IMR-90 (cell line): ENCODE measurements at regions not wholly inside any gene's neighbourhood (a gene's known extent, or its start where the extent isn't known, plus 50 kb on each side); places are given as distances from the start of the nearest gene placed in this dataset.

ENCODE experiments used
- ATAC-seq: fragments of 200-7000 bp; cut with Tn5 transposase; 2 replicates; pipeline ENCODE4 v1.9.1; 2020; ENCODE audit warnings: low read depth, mild to moderate bottlenecking, moderate library complexity
- BruUV-seq: library from RNA; stranded (reverse); fragments of 400-500 nt; replicated peaks from 2 replicates; lab custom pipeline; 2021; lab: Mats Ljungman, UMichigan
- CTCF ChIA-PET: fragments of 300-600 bp; formaldehyde crosslinking; extraction: SDS; loops from one replicate; lab custom pipeline; 2021; ENCODE audit warnings: antibody characterized with exemption; lab: Yijun Ruan, JAX
- POLR2A ChIA-PET: fragments of 300-600 bp; sonication (Branson Sonifier 250); formaldehyde crosslinking; loops from one replicate; lab custom pipeline; 2022; ENCODE audit warnings: antibody characterized with exemption; ENCODE audit not compliant: unreplicated experiment; lab: Charles Lee
- DNase-seq: peaks from one replicate; pipeline ENCODE4 v3.0.0; 2013
- H2AFZ ChIP-seq: replicated peaks from 2 replicates; pipeline ENCODE3; 2013; ENCODE audit warnings: low read length, mild to moderate bottlenecking; ENCODE audit not compliant: poor library complexity
- H2AK5ac ChIP-seq: 2 replicates; pipeline ENCODE4 v1.6.1; 2013; ENCODE audit warnings: low read depth, low read length, inconsistent platforms
- H2AK9ac ChIP-seq: replicated peaks from 2 replicates; pipeline ENCODE3; 2013; ENCODE audit warnings: mild to moderate bottlenecking, low read depth, low read length, moderate library complexity; ENCODE audit not compliant: poor library complexity
- H2BK120ac ChIP-seq: 2 replicates; pipeline ENCODE4 v1.6.1; 2013; ENCODE audit warnings: low read depth, low read length, inconsistent platforms
- H2BK15ac ChIP-seq: 3 replicates; pipeline ENCODE4 v1.6.1; 2013; ENCODE audit warnings: low read depth, low read length, inconsistent platforms
- H2BK20ac ChIP-seq: 2 replicates; pipeline ENCODE4 v1.6.1; 2013; ENCODE audit warnings: low read depth, mild to moderate bottlenecking, inconsistent platforms, low read length, moderate library complexity
- H2BK5ac ChIP-seq: 2 replicates; pipeline ENCODE4 v1.6.1; 2013; ENCODE audit warnings: mild to moderate bottlenecking, low read depth, low read length, inconsistent platforms; ENCODE audit not compliant: poor library complexity, severe bottlenecking
- H3K14ac ChIP-seq: replicated peaks from 2 replicates; pipeline ENCODE4 v1.6.1; 2013; ENCODE audit warnings: low read depth, low read length, inconsistent platforms
- H3K18ac ChIP-seq: 2 replicates; pipeline ENCODE4 v1.6.1; 2013; ENCODE audit warnings: low read depth, low read length, control low read depth
- H3K23ac ChIP-seq: 2 replicates; pipeline ENCODE4 v1.6.1; 2013; ENCODE audit warnings: low read depth, low read length, inconsistent platforms
- H3K27ac ChIP-seq: 2 replicates; pipeline ENCODE4 v1.5.1; 2013; ENCODE audit warnings: mild to moderate bottlenecking, control low read depth, low read length; ENCODE audit not compliant: insufficient read depth
- H3K27me3 ChIP-seq: 2 replicates; pipeline ENCODE4 v1.6.1; 2013; ENCODE audit warnings: low read length; ENCODE audit not compliant: control insufficient read depth, insufficient read depth
- H3K36me3 ChIP-seq: 2 replicates; pipeline ENCODE4 v1.6.1; 2013; ENCODE audit warnings: low read length, mixed read lengths; ENCODE audit not compliant: control insufficient read depth, insufficient read depth
- H3K4ac ChIP-seq: 2 replicates; pipeline ENCODE4 v1.6.1; 2013; ENCODE audit warnings: low read depth, low read length, inconsistent platforms
- H3K4me1 ChIP-seq: 2 replicates; pipeline ENCODE4 v1.6.1; 2013; ENCODE audit warnings: low read length, mixed read lengths; ENCODE audit not compliant: control insufficient read depth, insufficient read depth
- H3K4me2 ChIP-seq: 2 replicates; pipeline ENCODE4 v1.6.1; 2013; ENCODE audit warnings: low read depth, mild to moderate bottlenecking, control low read depth, low read length, moderate library complexity
- H3K4me3 ChIP-seq: 2 replicates; pipeline ENCODE4 v1.5.1; 2013; ENCODE audit warnings: low read depth, mild to moderate bottlenecking, control low read depth, low read length, moderate library complexity; ENCODE audit not compliant: insufficient read depth
- H3K56ac ChIP-seq: 2 replicates; pipeline ENCODE4 v1.6.1; 2013; ENCODE audit warnings: low read length, inconsistent platforms; ENCODE audit not compliant: insufficient read depth; ENCODE audit errors: extremely low read depth
- H3K79me1 ChIP-seq, 2 experiments: 2 replicates each; pipeline ENCODE4 v1.6.1; 2013; ENCODE audit warnings: low read length in 2 of 2, inconsistent platforms in 1 of 2, low read depth in 1 of 2
- H3K9ac ChIP-seq: 2 replicates; pipeline ENCODE4 v1.6.1; 2013; ENCODE audit warnings: low read depth, low read length, control low read depth
- H3K9me1 ChIP-seq: 2 replicates; pipeline ENCODE4 v1.6.1; 2013; ENCODE audit warnings: low read length, inconsistent platforms; ENCODE audit not compliant: insufficient read depth
- H3K9me3 ChIP-seq: 2 replicates; pipeline ENCODE4 v1.6.1; 2013; ENCODE audit warnings: low read length; ENCODE audit not compliant: control insufficient read depth, insufficient read depth
- H4K20me1 ChIP-seq: 2 replicates; pipeline ENCODE4 v1.6.1; 2013; ENCODE audit warnings: low read length, inconsistent platforms; ENCODE audit not compliant: insufficient read depth
- H4K5ac ChIP-seq: 2 replicates; pipeline ENCODE4 v1.6.1; 2013; ENCODE audit warnings: mild to moderate bottlenecking, low read depth, low read length, control low read depth
- H4K8ac ChIP-seq, 2 experiments: 2 replicates each; pipeline ENCODE4 v1.6.1; 2013; ENCODE audit warnings: low read depth in 2 of 2, low read length in 2 of 2, control low read depth in 1 of 2, inconsistent platforms in 1 of 2
- H4K91ac ChIP-seq: 2 replicates; pipeline ENCODE4 v1.6.1; 2013; ENCODE audit warnings: low read depth, low read length, inconsistent platforms; ENCODE audit not compliant: insufficient read depth
- BHLHE40 ChIP-seq: fragments of 150-350 bp; IDR thresholded peaks from 2 replicates; pipeline ENCODE4 v1.6.1; 2016; ENCODE audit warnings: mild to moderate bottlenecking, low read depth, low read length
- FOS ChIP-seq: fragments of 150-350 bp; IDR thresholded peaks from 2 replicates; pipeline ENCODE4 v1.6.1; 2016; ENCODE audit warnings: low read depth, low read length
- MAFK ChIP-seq: IDR thresholded peaks from 2 replicates; pipeline ENCODE4 v1.6.1; 2012; ENCODE audit warnings: low read depth, low read length, improper control_type of control experiment
- MXI1 ChIP-seq: IDR thresholded peaks from 2 replicates; pipeline ENCODE4 v1.6.1; 2012; ENCODE audit warnings: low read depth, mild to moderate bottlenecking, low read length, moderate library complexity, borderline replicate concordance
- NFE2L2 ChIP-seq: fragments of 150-350 bp; IDR thresholded peaks from 2 replicates; pipeline ENCODE4 v1.6.1; 2016; ENCODE audit warnings: low read depth, mild to moderate bottlenecking, low read length
- RAD21 ChIP-seq: IDR thresholded peaks from 2 replicates; pipeline ENCODE4 v1.6.1; 2012; ENCODE audit warnings: low read length, improper control_type of control experiment
- RCOR1 ChIP-seq: IDR thresholded peaks from 2 replicates; pipeline ENCODE4 v1.6.1; 2012; ENCODE audit warnings: mild to moderate bottlenecking, low read length, improper control_type of control experiment; ENCODE audit not compliant: insufficient replicate concordance
- RFX5 ChIP-seq: IDR thresholded peaks from 2 replicates; pipeline ENCODE4 v1.8.0; 2012; ENCODE audit warnings: low read depth, mild to moderate bottlenecking, low read length, moderate library complexity
- USF2 ChIP-seq: fragments of 150-350 bp; IDR thresholded peaks from 2 replicates; pipeline ENCODE4 v1.6.1; 2017; ENCODE audit warnings: mild to moderate bottlenecking, antibody characterized with exemption, low read length, low read depth
- WGBS, 2 experiments: methylation state at CpG; one replicate each; pipeline versions ENCODE4 v1.1.5 to v1.1.7; 2013; ENCODE audit warnings: missing lambda C conversion rate in 2 of 2; ENCODE audit not compliant: insufficient read length in 1 of 2; ENCODE audit errors: extremely low coverage in 2 of 2; 5-methylcytosine and 5-hydroxymethylcytosine counted together
- dilution Hi-C: fragments of 300-500 bp; cut with HindIII; formaldehyde crosslinking; loops from one replicate; pipeline ENCODE4 v1.14.3; 2018; ENCODE audit warnings: low sequenced_read_pairs; ENCODE audit not compliant: unreplicated experiment
- in situ Hi-C: fragments of 300-500 bp; cut with MboI; formaldehyde crosslinking; loops from 3 replicates; pipeline ENCODE4 v1.14.3; 2019; ENCODE audit warnings: low sequenced_read_pairs, inconsistent platforms, mixed read lengths
- intact Hi-C: fragments of 100-400 bp; cut with micrococcal nuclease; formaldehyde crosslinking; loops from 2 replicates; pipeline ENCODE4 v1.10.0; 2022
- TF ChIP-seq, protein P1 (sequence below): fragments of 150-350 bp; IDR thresholded peaks from 2 replicates; pipeline ENCODE4 v1.6.1; 2016; ENCODE audit warnings: low read depth, mild to moderate bottlenecking, low read length, moderate library complexity, borderline replicate concordance

- CTCF ChIA-PET: interaction anchor here (0.9 kb wide), 1 partner anchor 15 kb away, joined by 3 read pairs; no protein-coding TSS in a partner anchor
Observed at GRCh38 chr21:16022116-16022515, 292.3 kb downstream of the USP25 start.

More at GRCh38 chr21:16022116-16022515, 292.3 kb downstream of the USP25 start:
- Histone ChIP-seq H3K56ac (no peak overlapping the region), H3K18ac (no peak overlapping the region), H3K4ac (no peak overlapping the region), H2BK15ac (no peak overlapping the region), H3K36me3 (no peaks in the 10 kb centered on the region), H3K79me1 (no peaks in the 10 kb centered on the region), H3K4me1 (no peaks in the 10 kb centered on the region), H3K9ac (no peak overlapping the region), H3K23ac (no peak overlapping the region), H2BK5ac (no peak overlapping the region), H4K8ac (no peak overlapping the region), H2AFZ (no peak overlapping the region), H3K4me3 (no peak overlapping the region), H3K4me2 (no peak overlapping the region), H3K9me1 (no peaks in the 10 kb centered on the region), H3K14ac (no peak overlapping the region), H4K91ac (no peak overlapping the region), H2AK5ac (no peak overlapping the region), H2BK20ac (no peak overlapping the region), H2BK120ac (no peak overlapping the region), H4K5ac (no peak overlapping the region), H3K27me3 (no peaks in the 10 kb centered on the region), H4K20me1 (no peaks in the 10 kb centered on the region), H3K27ac (no peak overlapping the region), H2AK9ac (no peak overlapping the region), H3K9me3 (no peaks in the 10 kb centered on the region)
- POLR2A ChIA-PET: no interaction called here
- no TSS peak for BruUV-seq
- in situ Hi-C loops: no loop called here
- dilution Hi-C loops: no loop called here
- ATAC-seq: no peak
- WGBS, 2 experiments: 83% methylated on average over 2 of the region's 4 CpGs; no CpG with 5 or more reads in 1 of the 2 experiments
- TF ChIP-seq USF2: no peak
- no peak for TF ChIP-seq MXI1
- no peak for TF ChIP-seq RFX5
- TF ChIP-seq MAFK: no peak
- TF ChIP-seq, protein P1, sequence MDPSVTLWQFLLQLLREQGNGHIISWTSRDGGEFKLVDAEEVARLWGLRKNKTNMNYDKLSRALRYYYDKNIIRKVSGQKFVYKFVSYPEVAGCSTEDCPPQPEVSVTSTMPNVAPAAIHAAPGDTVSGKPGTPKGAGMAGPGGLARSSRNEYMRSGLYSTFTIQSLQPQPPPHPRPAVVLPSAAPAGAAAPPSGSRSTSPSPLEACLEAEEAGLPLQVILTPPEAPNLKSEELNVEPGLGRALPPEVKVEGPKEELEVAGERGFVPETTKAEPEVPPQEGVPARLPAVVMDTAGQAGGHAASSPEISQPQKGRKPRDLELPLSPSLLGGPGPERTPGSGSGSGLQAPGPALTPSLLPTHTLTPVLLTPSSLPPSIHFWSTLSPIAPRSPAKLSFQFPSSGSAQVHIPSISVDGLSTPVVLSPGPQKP: no peak
- no peak for TF ChIP-seq RCOR1
- no peak for TF ChIP-seq FOS
- no peak for TF ChIP-seq RAD21
- TF ChIP-seq NFE2L2: no peak
- no peak for TF ChIP-seq BHLHE40
- DNase-seq: no peak
- intact Hi-C loops: no loop called here
